ENCODE measurements at regions not wholly inside any gene's neighbourhood (a gene's known extent, or its start where the extent isn't known, plus 50 kb on each side); places are given as distances from the start of the nearest gene placed in this dataset.

DNA sequence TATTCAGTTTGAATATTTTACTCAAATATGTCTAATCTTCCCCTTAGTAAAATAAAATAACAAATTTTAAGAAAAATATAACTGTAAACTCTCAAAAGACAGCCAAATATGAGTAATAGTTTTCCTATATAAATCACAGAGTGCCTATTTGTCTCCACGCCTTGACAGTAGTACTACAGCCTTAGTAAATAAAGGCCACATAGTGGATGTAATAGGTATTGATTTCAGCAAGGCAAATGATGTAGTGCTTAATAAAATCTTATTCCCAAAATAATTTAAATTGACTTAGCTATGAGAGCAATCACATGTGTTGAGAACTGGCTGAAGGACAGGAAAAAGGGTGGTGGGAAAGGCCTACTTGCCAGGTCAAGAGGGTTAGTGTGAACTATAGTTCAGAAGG lies 747.2 kb downstream of the OLFM4 start:
- TF ChIP-seq, protein P1, sequence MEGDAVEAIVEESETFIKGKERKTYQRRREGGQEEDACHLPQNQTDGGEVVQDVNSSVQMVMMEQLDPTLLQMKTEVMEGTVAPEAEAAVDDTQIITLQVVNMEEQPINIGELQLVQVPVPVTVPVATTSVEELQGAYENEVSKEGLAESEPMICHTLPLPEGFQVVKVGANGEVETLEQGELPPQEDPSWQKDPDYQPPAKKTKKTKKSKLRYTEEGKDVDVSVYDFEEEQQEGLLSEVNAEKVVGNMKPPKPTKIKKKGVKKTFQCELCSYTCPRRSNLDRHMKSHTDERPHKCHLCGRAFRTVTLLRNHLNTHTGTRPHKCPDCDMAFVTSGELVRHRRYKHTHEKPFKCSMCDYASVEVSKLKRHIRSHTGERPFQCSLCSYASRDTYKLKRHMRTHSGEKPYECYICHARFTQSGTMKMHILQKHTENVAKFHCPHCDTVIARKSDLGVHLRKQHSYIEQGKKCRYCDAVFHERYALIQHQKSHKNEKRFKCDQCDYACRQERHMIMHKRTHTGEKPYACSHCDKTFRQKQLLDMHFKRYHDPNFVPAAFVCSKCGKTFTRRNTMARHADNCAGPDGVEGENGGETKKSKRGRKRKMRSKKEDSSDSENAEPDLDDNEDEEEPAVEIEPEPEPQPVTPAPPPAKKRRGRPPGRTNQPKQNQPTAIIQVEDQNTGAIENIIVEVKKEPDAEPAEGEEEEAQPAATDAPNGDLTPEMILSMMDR (IDR thresholded peaks at IDR 0.05) = no peak
- TF ChIP-seq POLR2A (IDR thresholded peaks at IDR 0.05) = no peak
